Lung (tissue), 11 donors: ENCODE measurements at regions not wholly inside any gene's neighbourhood (a gene's known extent, or its start where the extent isn't known, plus 50 kb on each side); places are given as distances from the start of the nearest gene placed in this dataset.

Source experiments
- ATAC-seq: fragments of 200-7000 bp; cut with Tn5 transposase; one replicate; pipeline ENCODE4 v1.9.1; 2020; ENCODE audit warnings: moderate number of reproducible peaks; ENCODE audit not compliant: insufficient read depth, low FRiP score
- DNase-seq, 3 donors: peaks; one replicate each; pipeline ENCODE4 v3.0.0-alpha.2; 2013 to 2017
- H3K27ac ChIP-seq, 2 donors: one replicate each; pipeline ENCODE4 v1.5.1; 2013; ENCODE audit warnings: mild to moderate bottlenecking in 2 of 2, moderate library complexity in 2 of 2, control low read depth in 1 of 2, inconsistent platforms in 1 of 2, low read depth in 1 of 2, low read length in 1 of 2
- H3K27me3 ChIP-seq, 3 donors: one replicate each; pipeline ENCODE4 v1.5.1; 2013; ENCODE audit warnings: low read length in 2 of 3; ENCODE audit not compliant: control insufficient read depth in 3 of 3, insufficient read depth in 3 of 3
- H3K36me3 ChIP-seq, 4 donors: one replicate each; pipeline ENCODE4 v1.5.1; 2013; ENCODE audit warnings: low read length in 4 of 4, mild to moderate bottlenecking in 1 of 4, moderate library complexity in 1 of 4; ENCODE audit not compliant: control insufficient read depth in 4 of 4, insufficient read depth in 4 of 4
- H3K4me1 ChIP-seq, 5 donors: one replicate each; pipeline ENCODE4 v1.5.1; 2013; ENCODE audit warnings: low read length in 5 of 5, mild to moderate bottlenecking in 2 of 5, moderate library complexity in 1 of 5; ENCODE audit not compliant: control insufficient read depth in 5 of 5, insufficient read depth in 5 of 5
- H3K4me3 ChIP-seq: one replicate; pipeline ENCODE4 v1.5.1; 2013; ENCODE audit warnings: mild to moderate bottlenecking, control low read depth, moderate library complexity
- H3K9ac ChIP-seq, 2 donors: one replicate each; pipeline ENCODE4 v1.5.1; 2013; ENCODE audit warnings: low read length in 2 of 2, control low read depth in 1 of 2; ENCODE audit not compliant: insufficient read depth in 1 of 2
- H3K9me3 ChIP-seq, 4 donors: one replicate each; pipeline ENCODE4 v1.5.1; 2013; ENCODE audit warnings: low read length in 3 of 4, mild to moderate bottlenecking in 1 of 4, moderate library complexity in 1 of 4; ENCODE audit not compliant: control insufficient read depth in 4 of 4, insufficient read depth in 3 of 4
- CTCF ChIP-seq: IDR thresholded peaks from 2 replicates; pipeline ENCODE4 v1.5.1; 2012; ENCODE audit warnings: mild to moderate bottlenecking; ENCODE audit errors: control extremely low read depth, extremely low read depth
- WGBS, 2 donors: extraction: QIAGEN DNeasy Blood & Tissue Kit; methylation state at CpG; one replicate each; pipeline ENCODE4 v1.1.7; 2013; 5-methylcytosine and 5-hydroxymethylcytosine counted together
- donor health status: control.
- donor health status: control.
- donor health status: Bipolar disorder and iron deficiency.
- donor health status: healthy.
- donor health status: DM: yes; HTN: yes; CAD: no.

- no peak overlapping the region for H3K4me3 ChIP-seq
- ATAC-seq: no peak
- peak overlapping the region in 1 of 2 donors; percentile 44 for H3K9ac ChIP-seq
- no peaks in the 10 kb centered on the region for H3K27me3 ChIP-seq
- WGBS, 2 donors: 20 to 32% methylated on average over 3 of the region's 3 CpGs
- H3K36me3 ChIP-seq: peaks cover 0 to 2% (median 0%) of the 10 kb centered on the region in 4 donors
- DNase-seq: peak; percentile 63 to 86 (median 82)
- no peaks in the 10 kb centered on the region for H3K9me3 ChIP-seq
- peak overlapping the region; percentile 35 to 76 for H3K27ac ChIP-seq
- peaks cover 3 to 63% (median 22%) of the 10 kb centered on the region in 5 donors for H3K4me1 ChIP-seq
- no peak for TF ChIP-seq CTCF
Observed at GRCh38 chr3:64355401-64355807, 130.1 kb upstream of the PRICKLE2 start.

- Histone ChIP-seq H3K4me1 (peaks cover 3 to 68% (median 24%) of the 10 kb centered on the region in 5 donors), H3K4me3 (no peak overlapping the region), H3K9ac (peak overlapping the region in 1 of 2 donors; percentile 44), H3K27ac (peak overlapping the region; percentile 35 to 76), H3K36me3 (peaks cover 0 to 2% (median 0%) of the 10 kb centered on the region in 4 donors), H3K27me3 (no peaks in the 10 kb centered on the region), H3K9me3 (no peaks in the 10 kb centered on the region)
- no peak for TF ChIP-seq CTCF
- DNase-seq: no peak
- 58 to 60% methylated on average over 5 of the region's 5 CpGs for WGBS, 2 donors
- ATAC-seq: no peak
Observed at GRCh38 chr3:64354956-64355355, 129.7 kb upstream of the PRICKLE2 start.

- peaks cover 3 to 75% (median 24%) of the 10 kb centered on the region in 5 donors for H3K4me1 ChIP-seq
- no peaks in the 10 kb centered on the region for H3K27me3 ChIP-seq
- DNase-seq (no peak), ATAC-seq (no peak)
- peaks cover 0 to 2% (median 0%) of the 10 kb centered on the region in 4 donors for H3K36me3 ChIP-seq
- WGBS, 2 donors: 81 to 89% methylated on average over 5 of the region's 5 CpGs
- no peak overlapping the region for H3K4me3 ChIP-seq
- no peak overlapping the region for H3K9ac ChIP-seq
- H3K27ac ChIP-seq: no peak overlapping the region
- no peaks in the 10 kb centered on the region for H3K9me3 ChIP-seq
- TF ChIP-seq CTCF: no peak
Observed at GRCh38 chr3:64354221-64354620, 129.0 kb upstream of the PRICKLE2 start.

GRCh38 chr3:64353226-64353625 lies 128.0 kb upstream of the PRICKLE2 start:
- TF ChIP-seq CTCF: no peak
- Histone ChIP-seq H3K36me3 (peaks cover 0 to 2% (median 0%) of the 10 kb centered on the region in 4 donors), H3K4me1 (peaks cover 3 to 72% (median 24%) of the 10 kb centered on the region in 5 donors), H3K9ac (peak overlapping the region; percentile 9 to 90), H3K27ac (peak overlapping the region in 1 of 2 donors; percentile 59), H3K4me3 (no peak overlapping the region), H3K27me3 (no peaks in the 10 kb centered on the region), H3K9me3 (no peaks in the 10 kb centered on the region)
- ATAC-seq: no peak
- peak; percentile 63 to 91 (median 90) for DNase-seq
- WGBS, 2 donors: 55 to 71% methylated on average over 6 of the region's 6 CpGs
